CD14-positive monocyte (primary cell): ENCODE measurements at regions not wholly inside any gene's neighbourhood (a gene's known extent, or its start where the extent isn't known, plus 50 kb on each side); places are given as distances from the start of the nearest gene placed in this dataset.
A peak's percentile ranks its signal among the peaks of the same experiment; 100 is the strongest.

Experiments used
- DNase-seq, 3 donors: peaks; one replicate each; pipeline ENCODE4 v3.0.0-alpha.2; 2011 to 2022
- H2AFZ ChIP-seq: 2 replicates; pipeline ENCODE4 v1.6.0; 2012; ENCODE audit warnings: mild to moderate bottlenecking, low read depth, low read length, inconsistent platforms; ENCODE audit not compliant: insufficient read depth, poor library complexity, severe bottlenecking
- H3K27ac ChIP-seq, 2 donors: 1 replicate in 1 of 2; 2 replicates in 1 of 2; pipeline ENCODE4 v1.5.1; 2012 to 2013; ENCODE audit warnings: low read length in 2 of 2, control low read depth in 1 of 2, inconsistent platforms in 1 of 2, low read depth in 1 of 2, mild to moderate bottlenecking in 1 of 2
- H3K27me3 ChIP-seq, 2 donors: one replicate each; pipeline versions ENCODE4 v1.6.0 to v1.6.1; 2011 to 2013; ENCODE audit warnings: low read length in 2 of 2; ENCODE audit not compliant: control insufficient read depth in 2 of 2, insufficient read depth in 2 of 2
- H3K36me3 ChIP-seq, 2 donors: replicated peaks in 1 of 2; 1 replicate in 1 of 2; 2 replicates in 1 of 2; pipeline versions ENCODE4 v1.5.1 to v1.6.1; 2012 to 2013; ENCODE audit warnings: low read length in 2 of 2, control low read depth in 1 of 2, inconsistent platforms in 1 of 2, mild to moderate bottlenecking in 1 of 2; ENCODE audit not compliant: insufficient read depth in 2 of 2, control insufficient read depth in 1 of 2
- H3K4me1 ChIP-seq, 2 donors: 1 replicate in 1 of 2; 2 replicates in 1 of 2; pipeline versions ENCODE4 v1.5.1 to v1.6.1; 2012 to 2013; ENCODE audit warnings: low read length in 2 of 2, control low read depth in 1 of 2, inconsistent platforms in 1 of 2, mild to moderate bottlenecking in 1 of 2, moderate library complexity in 1 of 2; ENCODE audit not compliant: insufficient read depth in 2 of 2, control insufficient read depth in 1 of 2
- H3K4me2 ChIP-seq: replicated peaks from 2 replicates; pipeline ENCODE3; 2012; ENCODE audit warnings: low read length, moderate library complexity, mild to moderate bottlenecking; ENCODE audit not compliant: poor library complexity, severe bottlenecking; ENCODE audit errors: extremely low read depth
- H3K4me3 ChIP-seq, 3 experiments: fragments of 200-600 bp in 1 of 3; sonication (generic) in 1 of 3; replicated peaks in 1 of 3; 1 replicate in 2 of 3; 2 replicates in 1 of 3; pipeline ENCODE4 v1.5.1; 2011 to 2013; ENCODE audit warnings: low read length in 3 of 3, mild to moderate bottlenecking in 3 of 3, control low read depth in 2 of 3, low read depth in 2 of 3, inconsistent platforms in 1 of 3, moderate library complexity in 1 of 3
- H3K79me2 ChIP-seq: 2 replicates; pipeline ENCODE4 v1.6.0; 2012; ENCODE audit warnings: mild to moderate bottlenecking, control low read depth, inconsistent platforms, low read length, moderate library complexity; ENCODE audit not compliant: insufficient read depth
- H3K9ac ChIP-seq: 2 replicates; pipeline ENCODE4 v1.6.0; 2017; ENCODE audit warnings: low read length, mild to moderate bottlenecking; ENCODE audit not compliant: insufficient read depth, poor library complexity, severe bottlenecking
- H3K9me3 ChIP-seq, 2 donors: replicated peaks in 1 of 2; 1 replicate in 1 of 2; 2 replicates in 1 of 2; pipeline versions ENCODE4 v1.5.1 to v1.6.1; 2012 to 2013; ENCODE audit warnings: low read length in 2 of 2, control low read depth in 1 of 2; ENCODE audit not compliant: control insufficient read depth in 1 of 2, insufficient read depth in 1 of 2
- H4K20me1 ChIP-seq: 2 replicates; pipeline ENCODE4 v1.6.0; 2012; ENCODE audit warnings: mild to moderate bottlenecking, low read length, control low read depth, moderate library complexity; ENCODE audit not compliant: insufficient read depth
- H3K27ac Mint-ChIP-seq, 7 donors: one replicate each; pipeline ENCODE4 v1.8.0; 2020; ENCODE audit warnings: mild to moderate bottlenecking in 7 of 7, mixed read lengths in 7 of 7, moderate library complexity in 6 of 7, inconsistent platforms in 2 of 7
- H3K27me3 Mint-ChIP-seq, 3 donors: one replicate each; pipeline ENCODE4 v1.8.0; 2021 to 2022; ENCODE audit warnings: low read depth in 3 of 3, mild to moderate bottlenecking in 3 of 3, mixed read lengths in 3 of 3, moderate library complexity in 3 of 3, inconsistent platforms in 1 of 3
- H3K36me3 Mint-ChIP-seq, 2 donors: one replicate each; pipeline ENCODE4 v1.8.0; 2020; ENCODE audit warnings: mixed read lengths in 2 of 2, inconsistent platforms in 1 of 2, mild to moderate bottlenecking in 1 of 2
- H3K4me1 Mint-ChIP-seq: one replicate; pipeline ENCODE4 v1.8.0; 2020; ENCODE audit warnings: mild to moderate bottlenecking, mixed read lengths
- H3K4me3 Mint-ChIP-seq, 2 donors: one replicate each; pipeline ENCODE4 v1.8.0; 2020; ENCODE audit warnings: mild to moderate bottlenecking in 2 of 2, mixed read lengths in 2 of 2, moderate library complexity in 1 of 2
- H3K9me3 Mint-ChIP-seq, 7 donors: one replicate each; pipeline ENCODE4 v1.8.0; 2020 to 2022; ENCODE audit warnings: mixed read lengths in 7 of 7, mild to moderate bottlenecking in 6 of 7, moderate library complexity in 6 of 7, inconsistent platforms in 2 of 7
- WGBS: methylation state at CpG from one replicate; pipeline ENCODE4 v1.1.5; 2013; ENCODE audit warnings: missing lambda C conversion rate; ENCODE audit not compliant: insufficient coverage; 5-methylcytosine and 5-hydroxymethylcytosine counted together
- intact Hi-C, 2 donors: fragments of 100-400 bp; cut with micrococcal nuclease; formaldehyde crosslinking; loops; one replicate each; pipeline versions ENCODE4 v1.15.0 to v1.15.1; 2023
- TF ChIP-seq, protein P1 (sequence below): fragments of 200-600 bp; IDR thresholded peaks from one replicate; pipeline ENCODE4 v1.8.0; 2022; ENCODE audit warnings: antibody characterized with exemption, mild to moderate bottlenecking

- H3K27ac Mint-ChIP-seq = no peak overlapping the region
- intact Hi-C loops = no loop called here
- Histone ChIP-seq H3K36me3 (no peaks in the 10 kb centered on the region), H3K4me3 (no peak overlapping the region), H2AFZ (no peak overlapping the region), H3K4me1 (peaks cover 5 to 8% of the 10 kb centered on the region in 2 donors), H3K4me2 (no peak overlapping the region), H3K9ac (no peak overlapping the region), H4K20me1 (no peaks in the 10 kb centered on the region), H3K79me2 (no peaks in the 10 kb centered on the region), H3K9me3 (no peaks in the 10 kb centered on the region), H3K27me3 (no peaks in the 10 kb centered on the region), H3K27ac (no peak overlapping the region)
- peaks cover 0 to 1% (median 0%) of the 10 kb centered on the region in 7 donors for H3K9me3 Mint-ChIP-seq
- H3K4me3 Mint-ChIP-seq = no peak overlapping the region
- TF ChIP-seq, protein P1, sequence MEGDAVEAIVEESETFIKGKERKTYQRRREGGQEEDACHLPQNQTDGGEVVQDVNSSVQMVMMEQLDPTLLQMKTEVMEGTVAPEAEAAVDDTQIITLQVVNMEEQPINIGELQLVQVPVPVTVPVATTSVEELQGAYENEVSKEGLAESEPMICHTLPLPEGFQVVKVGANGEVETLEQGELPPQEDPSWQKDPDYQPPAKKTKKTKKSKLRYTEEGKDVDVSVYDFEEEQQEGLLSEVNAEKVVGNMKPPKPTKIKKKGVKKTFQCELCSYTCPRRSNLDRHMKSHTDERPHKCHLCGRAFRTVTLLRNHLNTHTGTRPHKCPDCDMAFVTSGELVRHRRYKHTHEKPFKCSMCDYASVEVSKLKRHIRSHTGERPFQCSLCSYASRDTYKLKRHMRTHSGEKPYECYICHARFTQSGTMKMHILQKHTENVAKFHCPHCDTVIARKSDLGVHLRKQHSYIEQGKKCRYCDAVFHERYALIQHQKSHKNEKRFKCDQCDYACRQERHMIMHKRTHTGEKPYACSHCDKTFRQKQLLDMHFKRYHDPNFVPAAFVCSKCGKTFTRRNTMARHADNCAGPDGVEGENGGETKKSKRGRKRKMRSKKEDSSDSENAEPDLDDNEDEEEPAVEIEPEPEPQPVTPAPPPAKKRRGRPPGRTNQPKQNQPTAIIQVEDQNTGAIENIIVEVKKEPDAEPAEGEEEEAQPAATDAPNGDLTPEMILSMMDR = no peak
- no peak for DNase-seq
- peaks cover 0 to 2% (median 2%) of the 10 kb centered on the region in 3 donors for H3K27me3 Mint-ChIP-seq
- no peaks in the 10 kb centered on the region for H3K36me3 Mint-ChIP-seq
- no CpG with 5 or more reads among the region's 3 CpGs for WGBS
- H3K4me1 Mint-ChIP-seq = peaks cover 11% of the 10 kb centered on the region
These were observed 235.6 kb downstream of the SOX4 start for GRCh38 chr6:21829126-21829525.

DNA sequence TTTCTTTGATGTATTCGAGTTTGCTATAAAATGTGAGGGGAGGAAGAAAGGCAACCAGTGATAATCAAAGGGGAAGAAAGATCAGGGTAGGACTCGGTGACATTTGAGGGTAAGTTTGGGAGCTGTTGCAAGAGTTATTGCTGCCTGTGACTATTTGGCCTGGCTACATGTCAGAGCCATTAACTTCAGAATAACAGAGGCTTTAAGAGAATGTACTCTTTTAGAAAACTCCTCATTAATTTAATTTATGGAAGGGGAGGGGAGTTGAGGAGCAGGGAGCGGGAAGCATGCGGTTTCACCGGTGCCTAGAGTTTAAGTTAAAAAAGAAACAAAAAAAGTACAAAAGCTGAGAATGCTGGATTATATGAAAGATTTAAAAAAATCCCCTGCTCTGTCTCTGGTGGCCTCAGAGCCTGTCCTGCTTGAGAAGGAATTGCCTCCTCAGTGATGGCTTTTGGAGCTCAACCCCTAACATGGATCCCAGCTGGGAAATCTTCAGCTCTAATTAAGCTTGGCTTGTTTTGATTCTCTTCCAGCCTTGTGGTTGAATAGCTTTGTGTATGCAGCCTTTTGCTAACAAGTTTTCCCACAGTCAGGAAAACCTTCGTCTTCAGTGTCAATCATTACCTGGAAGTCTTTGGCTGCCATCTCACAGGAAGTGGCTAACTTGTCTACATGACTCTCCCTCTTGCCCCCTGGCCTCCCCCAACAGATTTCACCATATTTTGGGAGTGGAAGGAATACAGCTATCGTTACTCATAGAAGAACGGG lies 238.2 kb downstream of the SOX4 start:
- H3K4me2 ChIP-seq = peak overlapping the region; percentile 14
- intact Hi-C loops = no loop called here
- no peak for DNase-seq

More for the DNA sequence above, 238.2 kb downstream of the SOX4 start:
- H3K4me3 Mint-ChIP-seq = peak overlapping the region in 1 of 2 donors; percentile 71
- H3K4me1 ChIP-seq = peaks cover 5 to 8% of the 10 kb centered on the region in 2 donors
- no peaks in the 10 kb centered on the region for H3K36me3 Mint-ChIP-seq
- no peak overlapping the region for H3K27ac ChIP-seq
- H3K36me3 ChIP-seq = no peaks in the 10 kb centered on the region
- 17% methylated on average over 2 of the region's 8 CpGs for WGBS
- H4K20me1 ChIP-seq = no peaks in the 10 kb centered on the region
- H3K9me3 ChIP-seq = no peaks in the 10 kb centered on the region
- H3K27ac Mint-ChIP-seq = peak overlapping the region in 3 of 7 donors; percentile 1 to 64 (median 25)
- H3K27me3 ChIP-seq = no peaks in the 10 kb centered on the region
- H2AFZ ChIP-seq = peak overlapping the region; percentile 64
- TF ChIP-seq, protein P1 = no peak
- no peaks in the 10 kb centered on the region for H3K9me3 Mint-ChIP-seq
- peaks cover 12% of the 10 kb centered on the region for H3K4me1 Mint-ChIP-seq
- no peaks in the 10 kb centered on the region for H3K79me2 ChIP-seq
- H3K9ac ChIP-seq = no peak overlapping the region
- H3K4me3 ChIP-seq = no peak overlapping the region
- H3K27me3 Mint-ChIP-seq = peaks cover 0 to 2% (median 2%) of the 10 kb centered on the region in 3 donors
